Tibial artery (tissue), 4 donors: ENCODE measurements at regions not wholly inside any gene's neighbourhood (a gene's known extent, or its start where the extent isn't known, plus 50 kb on each side); places are given as distances from the start of the nearest gene placed in this dataset.

ENCODE experiments used
- DNase-seq, 2 donors: peaks; one replicate each; pipeline ENCODE4 v3.0.0-alpha.2; 2019
- H3K27ac ChIP-seq, 2 donors: fragments of 200-600 bp; sonication (generic) in 1 of 2; 1 replicate in 1 of 2; 2 replicates in 1 of 2; pipeline ENCODE4 v1.5.1; 2018 to 2019; ENCODE audit warnings: mild to moderate bottlenecking in 1 of 2
- H3K27me3 ChIP-seq, 2 donors: fragments of 200-600 bp; sonication (generic) in 1 of 2; one replicate each; pipeline versions ENCODE4 v1.5.1 to v1.6.0; 2016 to 2019
- H3K36me3 ChIP-seq, 3 donors: fragments of 200-600 bp; sonication (generic) in 2 of 3; one replicate each; pipeline ENCODE4 v1.5.1; 2016 to 2019; ENCODE audit warnings: mild to moderate bottlenecking in 2 of 3
- H3K4me1 ChIP-seq, 4 donors: fragments of 200-600 bp; sonication (generic) in 2 of 4; 1 replicate in 3 of 4; 2 replicates in 1 of 4; pipeline ENCODE4 v1.5.1; 2016 to 2019
- H3K4me3 ChIP-seq, 2 donors: fragments of 200-600 bp; sonication (generic) in 1 of 2; 1 replicate in 1 of 2; 2 replicates in 1 of 2; pipeline ENCODE4 v1.5.1; 2018 to 2019; ENCODE audit warnings: mild to moderate bottlenecking in 2 of 2
- H3K9me3 ChIP-seq, 3 donors: fragments of 200-600 bp; sonication (generic) in 1 of 3; one replicate each; pipeline ENCODE4 v1.5.1; 2016 to 2019
- intact Hi-C: fragments of 100-400 bp; cut with DNase I; formaldehyde crosslinking; loops from one replicate; pipeline ENCODE4 v1.15.0; 2023; ENCODE audit warnings: low total_unique reads
- TF ChIP-seq, protein P1 (sequence below), 2 experiments: fragments of 200-600 bp in 1 of 2; fragments of 450-650 bp in 1 of 2; IDR thresholded peaks; one replicate each; pipeline ENCODE4 v1.5.1; 2017 to 2019; ENCODE audit warnings: antibody characterized with exemption in 2 of 2, mild to moderate bottlenecking in 1 of 2, moderate library complexity in 1 of 2

DNA sequence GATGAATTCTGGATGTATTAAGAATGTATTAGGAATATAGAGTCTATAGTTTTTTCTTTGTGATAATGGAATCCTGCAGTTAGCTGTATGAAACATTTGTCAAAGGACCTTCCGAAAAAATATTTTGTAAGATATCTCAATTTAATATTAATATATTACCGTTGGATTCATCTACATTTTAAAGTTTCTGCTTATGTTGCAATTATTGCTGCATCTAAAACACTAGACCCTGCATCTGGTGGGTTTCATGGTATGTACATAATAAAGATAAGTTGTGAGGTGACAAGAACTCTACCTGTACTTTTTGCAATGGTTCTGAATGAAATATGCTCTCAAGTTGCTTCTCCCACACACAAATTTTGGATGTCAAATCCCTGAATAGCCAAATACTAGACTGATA is 565.9 kb upstream of the FBXO33 start:
- no peaks in the 10 kb centered on the region for H3K4me1 ChIP-seq
- DNase-seq = no peak
- no peaks in the 10 kb centered on the region for H3K36me3 ChIP-seq
- no peaks in the 10 kb centered on the region for H3K27me3 ChIP-seq
- H3K9me3 ChIP-seq = no peaks in the 10 kb centered on the region
- TF ChIP-seq, protein P1, sequence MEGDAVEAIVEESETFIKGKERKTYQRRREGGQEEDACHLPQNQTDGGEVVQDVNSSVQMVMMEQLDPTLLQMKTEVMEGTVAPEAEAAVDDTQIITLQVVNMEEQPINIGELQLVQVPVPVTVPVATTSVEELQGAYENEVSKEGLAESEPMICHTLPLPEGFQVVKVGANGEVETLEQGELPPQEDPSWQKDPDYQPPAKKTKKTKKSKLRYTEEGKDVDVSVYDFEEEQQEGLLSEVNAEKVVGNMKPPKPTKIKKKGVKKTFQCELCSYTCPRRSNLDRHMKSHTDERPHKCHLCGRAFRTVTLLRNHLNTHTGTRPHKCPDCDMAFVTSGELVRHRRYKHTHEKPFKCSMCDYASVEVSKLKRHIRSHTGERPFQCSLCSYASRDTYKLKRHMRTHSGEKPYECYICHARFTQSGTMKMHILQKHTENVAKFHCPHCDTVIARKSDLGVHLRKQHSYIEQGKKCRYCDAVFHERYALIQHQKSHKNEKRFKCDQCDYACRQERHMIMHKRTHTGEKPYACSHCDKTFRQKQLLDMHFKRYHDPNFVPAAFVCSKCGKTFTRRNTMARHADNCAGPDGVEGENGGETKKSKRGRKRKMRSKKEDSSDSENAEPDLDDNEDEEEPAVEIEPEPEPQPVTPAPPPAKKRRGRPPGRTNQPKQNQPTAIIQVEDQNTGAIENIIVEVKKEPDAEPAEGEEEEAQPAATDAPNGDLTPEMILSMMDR (IDR thresholded peaks at IDR 0.05) = no peak
- intact Hi-C loops = no loop called here
- H3K27ac ChIP-seq = no peak overlapping the region
- H3K4me3 ChIP-seq = no peak overlapping the region

DNA sequence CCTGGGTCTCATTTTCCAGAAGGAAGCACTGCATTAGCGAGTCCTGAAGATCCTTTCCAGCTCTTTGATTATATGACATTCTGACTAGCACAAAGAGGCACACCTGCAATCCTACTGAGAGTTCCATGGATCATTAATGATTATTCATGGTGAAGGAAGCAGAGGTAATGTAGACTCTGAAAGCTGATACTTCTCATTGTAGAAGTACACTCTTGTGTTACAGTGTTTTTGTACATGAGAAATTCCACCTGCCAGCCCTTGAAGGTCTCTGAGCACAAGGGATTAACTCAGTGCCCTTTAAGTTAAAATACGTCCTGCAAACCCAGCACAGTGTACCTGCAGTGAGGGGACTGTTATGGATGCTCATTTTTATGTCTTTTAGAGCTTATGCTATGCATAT is 558.8 kb upstream of the FBXO33 start:
- no peaks in the 10 kb centered on the region for H3K27me3 ChIP-seq
- no peak overlapping the region for H3K4me3 ChIP-seq
- intact Hi-C loops = no loop called here
- no peaks in the 10 kb centered on the region for H3K4me1 ChIP-seq
- TF ChIP-seq, protein P1 (IDR thresholded peaks at IDR 0.05) = no peak
- no peak for DNase-seq
- H3K36me3 ChIP-seq = no peaks in the 10 kb centered on the region
- H3K27ac ChIP-seq = no peak overlapping the region
- no peaks in the 10 kb centered on the region for H3K9me3 ChIP-seq

DNA sequence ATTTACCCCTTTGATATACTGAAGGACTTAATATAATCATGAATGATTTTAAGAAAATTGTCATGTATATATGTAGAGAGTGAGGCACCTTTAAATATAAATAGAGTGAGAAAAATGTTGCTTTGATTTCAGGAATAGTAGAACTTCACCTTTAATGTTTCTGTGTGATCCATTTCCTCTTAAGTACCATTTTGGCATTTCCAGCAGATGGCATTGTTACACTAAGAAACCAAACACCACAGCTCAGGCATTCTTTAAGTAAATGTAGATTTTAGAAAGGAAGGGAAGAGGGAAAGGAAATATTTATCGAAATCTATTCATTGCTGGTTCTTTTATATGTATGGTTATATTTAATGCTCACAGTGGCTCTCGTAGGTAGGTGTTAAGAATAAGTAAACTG is 556.7 kb upstream of the FBXO33 start:
- DNase-seq = no peak
- Histone ChIP-seq H3K4me3 (no peak overlapping the region), H3K9me3 (no peaks in the 10 kb centered on the region), H3K4me1 (no peaks in the 10 kb centered on the region), H3K36me3 (no peaks in the 10 kb centered on the region), H3K27me3 (no peaks in the 10 kb centered on the region), H3K27ac (no peak overlapping the region)
- TF ChIP-seq, protein P1 (IDR thresholded peaks at IDR 0.05) = no peak
- intact Hi-C loops = no loop called here

DNA sequence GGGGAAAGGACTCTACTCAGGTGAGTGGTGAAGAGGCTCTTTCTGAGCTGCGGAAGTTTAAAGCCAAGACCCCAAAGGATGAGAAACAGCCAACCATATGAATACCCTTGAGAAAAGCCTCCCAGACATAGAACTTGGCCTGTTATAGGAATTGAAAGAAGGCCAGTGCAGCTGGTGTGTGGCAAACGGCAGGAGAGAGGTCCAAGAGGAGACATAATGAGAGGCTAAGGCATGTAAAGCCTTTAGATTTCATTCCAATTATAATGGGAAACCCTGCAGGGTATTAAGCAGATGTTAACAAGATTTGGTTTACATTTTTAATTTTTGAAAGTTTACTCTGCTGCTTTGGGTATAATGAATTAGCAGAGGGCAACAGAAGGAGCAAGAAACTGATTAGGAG is 552.1 kb upstream of the FBXO33 start:
- no peaks in the 10 kb centered on the region for H3K36me3 ChIP-seq
- no peaks in the 10 kb centered on the region for H3K4me1 ChIP-seq
- DNase-seq = no peak
- no peaks in the 10 kb centered on the region for H3K27me3 ChIP-seq
- H3K4me3 ChIP-seq = no peak overlapping the region
- TF ChIP-seq, protein P1 (IDR thresholded peaks at IDR 0.05) = no peak
- H3K9me3 ChIP-seq = no peaks in the 10 kb centered on the region
- intact Hi-C loops = no loop called here
- H3K27ac ChIP-seq = no peak overlapping the region

DNA sequence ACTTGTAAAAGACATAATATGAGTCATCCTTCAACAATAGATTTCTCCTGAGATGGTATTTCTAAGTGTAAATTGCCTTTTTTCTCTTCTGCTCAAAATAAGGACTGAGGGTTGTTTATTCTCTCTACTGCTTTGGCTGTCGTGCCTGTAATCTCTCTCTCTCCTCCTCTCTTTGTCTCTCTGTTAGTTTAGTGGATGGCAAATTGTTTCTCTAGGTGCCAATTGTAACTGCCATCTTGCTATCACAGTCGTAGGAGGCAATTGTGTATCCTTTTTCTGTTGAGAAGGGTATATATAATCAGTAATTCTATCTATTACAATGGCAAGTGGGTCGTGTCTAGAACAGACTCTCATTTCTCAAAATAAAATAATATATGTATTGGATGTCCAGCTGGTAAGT is 545.0 kb upstream of the FBXO33 start:
- no peaks in the 10 kb centered on the region for H3K27me3 ChIP-seq
- H3K27ac ChIP-seq = no peak overlapping the region
- H3K4me3 ChIP-seq = no peak overlapping the region
- no peaks in the 10 kb centered on the region for H3K9me3 ChIP-seq
- no peaks in the 10 kb centered on the region for H3K36me3 ChIP-seq
- TF ChIP-seq, protein P1 (IDR thresholded peaks at IDR 0.05) = no peak
- H3K4me1 ChIP-seq = peaks cover 0 to 5% (median 0%) of the 10 kb centered on the region in 4 donors
- intact Hi-C loops = no loop called here
- DNase-seq = no peak

DNA sequence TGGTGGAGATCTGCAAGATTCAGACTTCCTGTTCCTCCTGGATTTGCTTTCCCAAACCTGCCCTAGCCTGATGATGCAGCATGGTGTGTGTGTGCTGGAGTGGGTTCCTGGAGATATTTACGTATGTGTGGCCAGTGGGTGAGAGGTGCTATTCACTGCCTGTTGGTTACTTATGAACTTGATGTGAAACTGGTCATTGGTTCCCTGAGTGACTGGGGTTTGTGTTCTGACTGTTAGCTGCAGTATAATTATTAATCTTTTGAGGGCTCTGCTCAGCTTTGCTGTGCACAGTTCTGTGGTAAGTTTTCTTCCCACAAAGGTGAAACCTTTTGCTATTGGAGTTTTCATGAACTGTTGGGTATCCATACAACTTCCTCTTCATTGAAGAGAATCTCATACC is 541.8 kb upstream of the FBXO33 start:
- Histone ChIP-seq H3K4me3 (no peak overlapping the region), H3K4me1 (peaks cover 0 to 6% (median 2%) of the 10 kb centered on the region in 4 donors), H3K36me3 (no peaks in the 10 kb centered on the region), H3K27ac (no peak overlapping the region), H3K27me3 (no peaks in the 10 kb centered on the region), H3K9me3 (no peaks in the 10 kb centered on the region)
- intact Hi-C loops = no loop called here
- TF ChIP-seq, protein P1 (IDR thresholded peaks at IDR 0.05) = no peak
- no peak for DNase-seq
